Large intestine (tissue), 3 donors: ENCODE measurements at regions not wholly inside any gene's neighbourhood (a gene's known extent, or its start where the extent isn't known, plus 50 kb on each side); places are given as distances from the start of the nearest gene placed in this dataset.
A peak's percentile ranks its signal among the peaks of the same experiment; 100 is the strongest.

Experiments
- DNase-seq, 2 donors: peaks; one replicate each; pipeline versions ENCODE4 v3.0.0 to v3.0.0-alpha.2; 2013
- H3K27ac ChIP-seq: one replicate; pipeline ENCODE4 v1.5.1; 2013; ENCODE audit warnings: low read length
- H3K27me3 ChIP-seq: 2 replicates; pipeline ENCODE4 v1.6.1; 2013; ENCODE audit warnings: low read length; ENCODE audit not compliant: control insufficient read depth, insufficient read depth
- H3K36me3 ChIP-seq: 2 replicates; pipeline ENCODE4 v1.6.1; 2013; ENCODE audit warnings: low read length; ENCODE audit not compliant: control insufficient read depth, insufficient read depth
- H3K4me1 ChIP-seq: one replicate; pipeline ENCODE4 v1.6.1; 2013; ENCODE audit warnings: low read length; ENCODE audit not compliant: control insufficient read depth, insufficient read depth
- H3K4me3 ChIP-seq: one replicate; pipeline ENCODE4 v1.5.1; 2013; ENCODE audit warnings: low read length
- H3K9me3 ChIP-seq: one replicate; pipeline ENCODE4 v1.6.1; 2013; ENCODE audit warnings: mild to moderate bottlenecking, low read depth, low read length, moderate library complexity; ENCODE audit not compliant: control insufficient read depth
- WGBS: methylation state at CpG from one replicate; pipeline ENCODE4 v1.1.5; 2013; ENCODE audit warnings: low lambda C conversion rate; ENCODE audit not compliant: insufficient coverage; 5-methylcytosine and 5-hydroxymethylcytosine counted together

- no peaks in the 10 kb centered on the region for H3K27me3 ChIP-seq
- no peaks in the 10 kb centered on the region for H3K4me1 ChIP-seq
- H3K36me3 ChIP-seq: no peaks in the 10 kb centered on the region
- H3K4me3 ChIP-seq: no peak overlapping the region
- H3K27ac ChIP-seq: no peak overlapping the region
- DNase-seq: no peak
- no peaks in the 10 kb centered on the region for H3K9me3 ChIP-seq
Measured at GRCh38 chr13:22561581-22561980, 619.2 kb upstream of the SGCG start.

GRCh38 chr13:22562116-22562515, 618.7 kb upstream of the SGCG start:
- Histone ChIP-seq H3K36me3 (no peaks in the 10 kb centered on the region), H3K9me3 (no peaks in the 10 kb centered on the region), H3K27me3 (no peaks in the 10 kb centered on the region), H3K4me1 (no peaks in the 10 kb centered on the region), H3K27ac (no peak overlapping the region), H3K4me3 (no peak overlapping the region)
- no CpG with 5 or more reads among the region's 1 CpG for WGBS
- no peak for DNase-seq

GRCh38 chr13:22563272-22563671, 617.5 kb upstream of the SGCG start:
- H3K4me1 ChIP-seq: no peaks in the 10 kb centered on the region
- no peaks in the 10 kb centered on the region for H3K27me3 ChIP-seq
- DNase-seq: no peak
- H3K36me3 ChIP-seq: no peaks in the 10 kb centered on the region
- no peak overlapping the region for H3K4me3 ChIP-seq
- H3K27ac ChIP-seq: no peak overlapping the region
- no peaks in the 10 kb centered on the region for H3K9me3 ChIP-seq

- Histone ChIP-seq H3K4me1 (no peaks in the 10 kb centered on the region), H3K27ac (no peak overlapping the region), H3K9me3 (no peaks in the 10 kb centered on the region), H3K4me3 (no peak overlapping the region), H3K27me3 (no peaks in the 10 kb centered on the region), H3K36me3 (no peaks in the 10 kb centered on the region)
- 93% methylated on average over 2 of the region's 2 CpGs for WGBS
- no peak for DNase-seq
Measured at GRCh38 chr13:22569811-22570210, 611.0 kb upstream of the SGCG start.

GRCh38 chr13:22589880-22590279, 590.9 kb upstream of the SGCG start:
- Histone ChIP-seq H3K9me3 (no peaks in the 10 kb centered on the region), H3K36me3 (no peaks in the 10 kb centered on the region), H3K4me1 (no peaks in the 10 kb centered on the region), H3K27me3 (no peaks in the 10 kb centered on the region), H3K4me3 (no peak overlapping the region), H3K27ac (no peak overlapping the region)
- WGBS: 70% methylated on average over 2 of the region's 4 CpGs
- no peak for DNase-seq

- no peaks in the 10 kb centered on the region for H3K36me3 ChIP-seq
- H3K9me3 ChIP-seq: no peaks in the 10 kb centered on the region
- H3K4me3 ChIP-seq: no peak overlapping the region
- peak overlapping the region; percentile 11 for H3K27ac ChIP-seq
- peaks cover 4% of the 10 kb centered on the region for H3K4me1 ChIP-seq
- H3K27me3 ChIP-seq: no peaks in the 10 kb centered on the region
- peak; percentile 49 to 71 for DNase-seq
Measured at GRCh38 chr13:22592515-22592914, 588.3 kb upstream of the SGCG start.

DNA sequence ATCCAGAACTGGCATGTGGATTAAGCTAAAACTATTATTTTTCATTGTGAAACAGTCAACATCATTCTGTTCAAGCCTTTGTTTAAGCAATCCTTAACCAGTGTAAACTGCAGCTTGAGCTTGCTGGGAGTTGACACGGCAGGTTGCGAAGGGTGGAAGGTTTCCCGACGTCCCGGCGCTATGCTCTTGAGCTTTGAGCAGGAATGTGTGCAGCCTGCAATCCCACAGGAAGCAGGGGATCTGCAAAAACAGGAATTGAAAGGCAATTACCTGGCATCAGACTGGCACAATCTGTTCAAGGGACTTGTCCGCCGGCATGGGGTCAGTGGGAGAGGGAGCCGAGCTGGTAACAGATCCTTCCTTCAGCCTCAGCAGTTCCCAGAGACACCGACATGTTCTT, 586.7 kb upstream of the SGCG start:
- DNase-seq: no peak
- Histone ChIP-seq H3K36me3 (no peaks in the 10 kb centered on the region), H3K27ac (no peak overlapping the region), H3K4me3 (no peak overlapping the region), H3K9me3 (no peaks in the 10 kb centered on the region), H3K27me3 (no peaks in the 10 kb centered on the region), H3K4me1 (peaks cover 4% of the 10 kb centered on the region)
- no CpG with 5 or more reads among the region's 10 CpGs for WGBS

GRCh38 chr13:22596171-22596863, 584.5 kb upstream of the SGCG start:
- Histone ChIP-seq H3K27me3 (no peaks in the 10 kb centered on the region), H3K36me3 (no peaks in the 10 kb centered on the region), H3K4me3 (no peak overlapping the region), H3K4me1 (peaks cover 4% of the 10 kb centered on the region), H3K9me3 (no peaks in the 10 kb centered on the region), H3K27ac (peak overlapping the region; percentile 3)
- DNase-seq: peak; percentile 48 to 64
- 0% methylated on average over 1 of the region's 5 CpGs for WGBS

DNA sequence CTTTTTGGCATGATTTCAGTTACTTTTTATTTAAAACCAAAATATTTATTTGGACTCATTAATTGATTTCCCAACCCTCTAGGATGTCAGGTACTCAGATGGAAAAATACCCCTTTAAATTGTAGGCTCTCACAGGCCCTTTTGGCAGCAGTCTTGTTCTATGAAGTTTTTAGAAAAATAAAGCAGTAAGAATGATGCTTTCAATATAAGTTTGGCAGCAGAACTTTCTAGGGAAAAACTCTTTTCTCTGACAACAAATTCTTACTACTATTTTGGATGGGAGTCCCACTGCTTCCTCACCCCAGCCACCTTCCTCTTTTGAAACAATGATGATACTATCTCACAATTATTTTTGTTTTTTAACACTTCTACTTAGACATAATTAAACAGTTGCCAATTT, 581.6 kb upstream of the SGCG start:
- Histone ChIP-seq H3K27me3 (no peaks in the 10 kb centered on the region), H3K9me3 (no peaks in the 10 kb centered on the region)
- no peak for DNase-seq

GRCh38 chr13:22618002-22618401, 562.8 kb upstream of the SGCG start:
- no peak overlapping the region for H3K27ac ChIP-seq
- no peaks in the 10 kb centered on the region for H3K36me3 ChIP-seq
- DNase-seq: no peak
- H3K4me3 ChIP-seq: no peak overlapping the region
- no peaks in the 10 kb centered on the region for H3K27me3 ChIP-seq
- no peaks in the 10 kb centered on the region for H3K4me1 ChIP-seq
- 100% methylated on average over 1 of the region's 3 CpGs for WGBS
- no peaks in the 10 kb centered on the region for H3K9me3 ChIP-seq

More for the DNA sequence above, 581.6 kb upstream of the SGCG start:
- Histone ChIP-seq H3K27ac (no peak overlapping the region), H3K4me1 (peaks cover 4% of the 10 kb centered on the region), H3K36me3 (no peaks in the 10 kb centered on the region), H3K4me3 (no peak overlapping the region)

- H3K27me3 ChIP-seq: no peaks in the 10 kb centered on the region
- no peaks in the 10 kb centered on the region for H3K36me3 ChIP-seq
- 100% methylated on average over 1 of the region's 5 CpGs for WGBS
- H3K27ac ChIP-seq: no peak overlapping the region
- DNase-seq: no peak
- no peak overlapping the region for H3K4me3 ChIP-seq
- H3K4me1 ChIP-seq: no peaks in the 10 kb centered on the region
- H3K9me3 ChIP-seq: no peaks in the 10 kb centered on the region
Measured at GRCh38 chr13:22625691-22626090, 555.1 kb upstream of the SGCG start.
